Endothelial cell of umbilical vein (primary cell): ENCODE measurements at regions not wholly inside any gene's neighbourhood (a gene's known extent, or its start where the extent isn't known, plus 50 kb on each side); places are given as distances from the start of the nearest gene placed in this dataset.

ENCODE experiments used
- BruUV-seq: library from RNA; stranded (reverse); fragments of 400-500 nt; replicated peaks from 2 replicates; lab custom pipeline; 2021; lab: Mats Ljungman, UMichigan
- CTCF ChIA-PET: fragments of 300-600, 350-600 bp; sonication (Branson Sonifier 250); formaldehyde crosslinking; loops from one replicate; lab custom pipeline; 2021; ENCODE audit warnings: antibody characterized with exemption, inconsistent platforms; lab: Charles Lee
- POLR2A ChIA-PET: fragments of 300-600, 350-600 bp; sonication (Branson Sonifier 250); formaldehyde crosslinking; loops from one replicate; lab custom pipeline; 2021; ENCODE audit warnings: antibody characterized with exemption, inconsistent platforms; lab: Charles Lee
- DNase-seq: peaks from one replicate; pipeline ENCODE4 v3.0.0-alpha.2; 2011; ENCODE audit warnings: low read depth, low spot score
- FAIRE-seq: peaks from 2 replicates; lab custom pipeline; 2011; peaks lifted over from hg19 to GRCh38; lab: Jason Lieb, UNC
- H2AFZ ChIP-seq: 2 replicates; pipeline ENCODE4 v1.6.0; 2012; ENCODE audit warnings: low read depth, low read length, control low read depth, inconsistent platforms
- H3K27ac ChIP-seq: 2 replicates; pipeline ENCODE4 v1.5.1; 2011; ENCODE audit warnings: low read depth, mild to moderate bottlenecking, control low read depth, low read length, moderate library complexity; ENCODE audit not compliant: insufficient read depth
- H3K27me3 ChIP-seq, 2 experiments: 2 replicates each; pipeline versions ENCODE4 v1.6.0 to v1.6.1; 2011; ENCODE audit warnings: low read length in 2 of 2, mixed read lengths in 1 of 2; ENCODE audit not compliant: control insufficient read depth in 2 of 2, insufficient read depth in 2 of 2
- H3K36me3 ChIP-seq, 2 experiments: 2 replicates in 1 of 2; 3 replicates in 1 of 2; pipeline ENCODE4 v1.5.1; 2011; ENCODE audit warnings: low read length in 2 of 2, mild to moderate bottlenecking in 1 of 2, moderate library complexity in 1 of 2; ENCODE audit not compliant: control insufficient read depth in 2 of 2, insufficient read depth in 2 of 2; ENCODE audit errors: extremely low read depth in 1 of 2
- H3K4me1 ChIP-seq: 3 replicates; pipeline ENCODE4 v1.5.1; 2011; ENCODE audit warnings: mild to moderate bottlenecking, low read length; ENCODE audit not compliant: control insufficient read depth, insufficient read depth; ENCODE audit errors: extremely low read depth
- H3K4me2 ChIP-seq: 2 replicates; pipeline ENCODE4 v1.6.1; 2011; ENCODE audit warnings: low read length, control low read depth, mixed read lengths; ENCODE audit not compliant: insufficient read depth
- H3K4me3 ChIP-seq, 3 experiments: fragments of 200-600 bp in 1 of 3; sonication (generic), shearing (Covaris generic) in 1 of 3; replicated peaks in 1 of 3; 2 replicates each; pipeline ENCODE4 v1.5.1; 2011 to 2016; ENCODE audit warnings: control low read depth in 3 of 3, low read length in 3 of 3, mild to moderate bottlenecking in 2 of 3, inconsistent platforms in 1 of 3, low read depth in 1 of 3, moderate library complexity in 1 of 3; ENCODE audit not compliant: insufficient read depth in 1 of 3
- H3K79me2 ChIP-seq: 2 replicates; pipeline ENCODE4 v1.6.0; 2012; ENCODE audit warnings: low read length, inconsistent platforms; ENCODE audit not compliant: control insufficient read depth, insufficient read depth
- H3K9ac ChIP-seq: replicated peaks from 2 replicates; pipeline ENCODE3; 2011; ENCODE audit warnings: low read length, control low read depth; ENCODE audit not compliant: insufficient read depth; ENCODE audit errors: extremely low read depth
- H3K9me1 ChIP-seq: replicated peaks from 3 replicates; pipeline ENCODE4 v1.6.0; 2011; ENCODE audit warnings: mild to moderate bottlenecking, low read length; ENCODE audit not compliant: control insufficient read depth, insufficient read depth; ENCODE audit errors: extremely low read depth
- H3K9me3 ChIP-seq: replicated peaks from 2 replicates; pipeline ENCODE4 v1.5.1; 2012; ENCODE audit warnings: low read length, inconsistent platforms; ENCODE audit not compliant: control insufficient read depth, insufficient read depth
- H4K20me1 ChIP-seq: replicated peaks from 2 replicates; pipeline ENCODE3; 2011; ENCODE audit warnings: mild to moderate bottlenecking, low read length; ENCODE audit not compliant: control insufficient read depth, insufficient read depth; ENCODE audit errors: extremely low read depth
- CTCF ChIP-seq, 2 donors: IDR thresholded peaks; 1 replicate in 1 of 2; 2 replicates in 1 of 2; pipeline ENCODE4 v1.5.1; 2011; ENCODE audit warnings: low read length in 2 of 2, mild to moderate bottlenecking in 2 of 2, moderate library complexity in 2 of 2, control low read depth in 1 of 2, inconsistent platforms in 1 of 2, low read depth in 1 of 2; ENCODE audit not compliant: insufficient read depth in 1 of 2; ENCODE audit errors: extremely low read depth in 1 of 2
- EZH2 ChIP-seq: IDR thresholded peaks from 2 replicates; pipeline ENCODE4 v1.6.1; 2012; ENCODE audit warnings: borderline replicate concordance, low read depth, mild to moderate bottlenecking, moderate library complexity, low read length, inconsistent platforms; ENCODE audit not compliant: severe bottlenecking
- FOS ChIP-seq: IDR thresholded peaks from 2 replicates; pipeline ENCODE4 v1.6.1; 2011; ENCODE audit warnings: mild to moderate bottlenecking, low read length, moderate library complexity, borderline replicate concordance; ENCODE audit not compliant: insufficient read depth
- JUN ChIP-seq: IDR thresholded peaks from 2 replicates; pipeline ENCODE4 v1.6.1; 2011; ENCODE audit warnings: borderline replicate concordance, low read depth; ENCODE audit not compliant: insufficient read length, insufficient read depth
- MAX ChIP-seq: IDR thresholded peaks from 2 replicates; pipeline ENCODE4 v1.6.1; 2011; ENCODE audit not compliant: insufficient read depth, insufficient read length
- MYC ChIP-seq: IDR thresholded peaks from one replicate; pipeline ENCODE4 v1.6.1; 2011; ENCODE audit warnings: mild to moderate bottlenecking, low read depth, low read length
- POLR2A ChIP-seq: IDR thresholded peaks from 2 replicates; pipeline ENCODE4 v1.6.1; 2012; ENCODE audit warnings: low read depth, mild to moderate bottlenecking, control low read depth, low read length
- POLR2AphosphoS5 ChIP-seq: IDR thresholded peaks from 2 replicates; pipeline ENCODE4 v1.6.1; 2012; ENCODE audit warnings: low read depth, mild to moderate bottlenecking, control low read depth, low read length, moderate library complexity; ENCODE audit not compliant: insufficient read depth
- dilution Hi-C: fragments of 300-500 bp; cut with MboI; formaldehyde crosslinking; loops from one replicate; pipeline ENCODE4 v1.15.0; 2019; ENCODE audit warnings: low sequenced_read_pairs; ENCODE audit not compliant: extremely low pct_ligation_motif_present
- intact Hi-C: fragments of 100-400 bp; cut with micrococcal nuclease; formaldehyde crosslinking; loops from one replicate; pipeline ENCODE4 v1.10.0; 2022

- Histone ChIP-seq H3K4me3 (no peak overlapping the region), H3K9me3 (no peaks in the 10 kb centered on the region), H4K20me1 (no peaks in the 10 kb centered on the region), H3K27me3 (peaks cover 4% of the 10 kb centered on the region in 2 experiments), H3K79me2 (no peaks in the 10 kb centered on the region), H3K36me3 (no peaks in the 10 kb centered on the region), H3K9ac (no peak overlapping the region), H3K4me2 (no peak overlapping the region), H3K27ac (no peak overlapping the region), H3K4me1 (no peaks in the 10 kb centered on the region), H3K9me1 (no peaks in the 10 kb centered on the region), H2AFZ (no peak overlapping the region)
- ChIA-PET POLR2A (no interaction called here), CTCF (interaction anchor here (0.8 kb wide), 1 partner anchor 45 kb away, joined by 3 read pairs; no protein-coding TSS in a partner anchor)
- FAIRE-seq (no peak), DNase-seq (no peak)
- no TSS peak for BruUV-seq
- dilution Hi-C loops, result no loop called here
- TF ChIP-seq MAX, result no peak
- intact Hi-C loops, result no loop called here
Measured at GRCh38 chr5:171703146-171703545, 82.5 kb upstream of the SMIM23 start.

- Histone ChIP-seq H3K9me1 (no peaks in the 10 kb centered on the region), H3K27me3 (peaks cover 4% of the 10 kb centered on the region in 2 experiments), H2AFZ (no peak overlapping the region), H3K9ac (no peak overlapping the region), H4K20me1 (no peaks in the 10 kb centered on the region), H3K4me3 (no peak overlapping the region), H3K4me2 (no peak overlapping the region), H3K27ac (no peak overlapping the region), H3K4me1 (no peaks in the 10 kb centered on the region), H3K79me2 (no peaks in the 10 kb centered on the region), H3K36me3 (no peaks in the 10 kb centered on the region), H3K9me3 (no peaks in the 10 kb centered on the region)
- ChIA-PET CTCF (interaction anchor here (0.9 kb wide), 1 partner anchor 59 kb away, joined by 3 read pairs; no protein-coding TSS in a partner anchor), POLR2A (no interaction called here)
- no TSS peak for BruUV-seq
- TF ChIP-seq JUN (no peak), FOS (no peak), CTCF (IDR thresholded peaks at IDR 0.05; ENCODE audit: extremely low read depth in 1 of 2, insufficient read depth in 1 of 2, low read depth in 1 of 2, low read length in 2 of 2) (no peak), EZH2 (no peak), MAX (no peak), POLR2AphosphoS5 (no peak), POLR2A (no peak), MYC (no peak)
- DNase-seq, result no peak
- no peak for FAIRE-seq
- dilution Hi-C loops, result no loop called here
- intact Hi-C loops, result no loop called here
Measured at GRCh38 chr5:171705036-171705435, 80.6 kb upstream of the SMIM23 start.
